Pancreas (tissue), 10 donors: ENCODE measurements at regions not wholly inside any gene's neighbourhood (a gene's known extent, or its start where the extent isn't known, plus 50 kb on each side); places are given as distances from the start of the nearest gene placed in this dataset.
"Not testable (repeated sequence)": the region's sequence is repeated elsewhere in the genome, so short reads cannot be mapped to it uniquely, and the experiment has no call there.

Source experiments
- ATAC-seq, 4 donors: fragments of 200-7000 bp; cut with Tn5 transposase; one replicate each; pipeline versions ENCODE4 v1.8.0 to v1.9.1; 2020; ENCODE audit warnings: mild to moderate bottlenecking in 4 of 4, moderate library complexity in 4 of 4
- DNase-seq, 6 donors: peaks; one replicate each; pipeline ENCODE4 v3.0.0-alpha.2; 2020
- FAIRE-seq: peaks from 2 replicates; lab custom pipeline; 2012; peaks lifted over from hg19 to GRCh38; lab: Jason Lieb, UNC
- H3K27ac ChIP-seq, 4 donors: fragments of 200-600 bp; sonication (generic); 1 replicate in 3 of 4; 2 replicates in 1 of 4; pipeline versions ENCODE4 v1.5.0 to v1.8.0; 2020
- H3K27me3 ChIP-seq, 4 donors: fragments of 200-600 bp; one replicate each; pipeline ENCODE4 v1.8.0; 2021
- H3K36me3 ChIP-seq, 3 donors: fragments of 200-600 bp; sonication (generic) in 1 of 3; one replicate each; pipeline versions ENCODE4 v1.5.0 to v1.8.0; 2020 to 2021
- H3K4me1 ChIP-seq, 3 donors: fragments of 200-600 bp; one replicate each; pipeline ENCODE4 v1.8.0; 2021
- H3K4me3 ChIP-seq, 4 donors: fragments of 200-600 bp; sonication (generic) in 2 of 4; one replicate each; pipeline versions ENCODE4 v1.5.0 to v1.8.0; 2020 to 2021
- H3K9me3 ChIP-seq, 4 donors: fragments of 200-600 bp; one replicate each; pipeline ENCODE4 v1.8.0; 2021
- WGBS, 2 donors: extraction: QIAGEN DNeasy Blood & Tissue Kit; methylation state at CpG; one replicate each; pipeline ENCODE4 v1.1.7; 2013; 5-methylcytosine and 5-hydroxymethylcytosine counted together
- intact Hi-C, 3 donors: fragments of 100-400 bp; cut with DNase I; formaldehyde crosslinking; loops; one replicate each; pipeline versions ENCODE4 v1.11.1 to v1.14.2; 2022
- TF ChIP-seq, protein P1 (sequence below), 4 donors: fragments of 200-600 bp; sonication (generic) in 3 of 4; IDR thresholded peaks; one replicate each; pipeline versions ENCODE4 v1.5.0 to v1.8.0; 2021; ENCODE audit warnings: antibody characterized with exemption in 4 of 4
- donor health status: healthy with polysubstance abuse.
- donor health status: DM: no; HTN: no; CAD: no; lungs with moderate emphysema.
- donor health status: DM: no; HTN: no; CAD: no.
- donor health status: control.
- donor health status: control.
- donor health status: Bipolar disorder and iron deficiency.
- donor health status: DM: yes; HTN: yes; CAD: no.
- donor health status: DM: no; HTN: no; CAD: no.
- donor health status: DM: no; HTN: no; CAD: no.
- donor health status: DM: yes; HTN: yes; CAD: no.

- H3K27me3 ChIP-seq, FAIRE-seq, H3K36me3 ChIP-seq, intact Hi-C loops, H3K9me3 ChIP-seq, H3K4me1 ChIP-seq: not testable (repeated sequence)
- H3K27ac ChIP-seq: peak overlapping the region in 3 of 4 donors; percentile 17 to 22 (median 20)
- ATAC-seq (peak; percentile 36 to 62 (median 48)), DNase-seq (peak; percentile 21 to 78 (median 55))
- 3 to 7% methylated on average over 33 to 48 of the region's 62 CpGs for WGBS, 2 donors
- H3K4me3 ChIP-seq: peak overlapping the region in 3 of 4 donors; percentile 18 to 39 (median 38)
These were observed 66.3 kb downstream of the FAM72C start for GRCh38 chr1:143905214-143906179.

DNA sequence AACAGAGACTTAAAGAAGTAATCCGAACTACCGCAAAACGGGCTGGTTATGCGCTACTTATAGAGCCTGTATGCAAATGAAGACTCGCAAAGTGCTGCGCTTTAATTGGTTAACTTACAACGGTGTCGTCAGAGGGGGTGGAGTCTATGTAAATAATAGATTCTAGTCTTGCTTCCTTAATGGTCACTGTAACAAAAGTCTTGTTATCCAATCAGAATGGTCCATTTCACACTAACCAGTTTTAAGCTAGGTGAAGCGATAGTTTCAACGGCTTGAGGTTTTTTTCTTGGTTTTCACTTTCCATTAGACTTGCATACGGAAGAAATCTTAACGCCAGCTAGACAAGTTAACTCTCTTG lies 67.2 kb downstream of the FAM72C start:
- peak; percentile 96 for FAIRE-seq
- H3K36me3 ChIP-seq, H3K9me3 ChIP-seq, DNase-seq, H3K4me1 ChIP-seq, intact Hi-C loops, H3K27me3 ChIP-seq: not testable (repeated sequence)
- Histone ChIP-seq H3K27ac (peak overlapping the region in 1 of 4 donors; percentile 58), H3K4me3 (peak overlapping the region in 3 of 4 donors; percentile 19 to 36 (median 32))
- ATAC-seq: peak; percentile 93 to 97 (median 96)
- 0 to 1% methylated on average over 7 to 8 of the region's 12 CpGs for WGBS, 2 donors

GRCh38 chr1:143903899-143904621 lies 67.7 kb downstream of the FAM72C start:
- peak overlapping the region in 1 of 4 donors; percentile 58 for H3K27ac ChIP-seq
- ATAC-seq: peak; percentile 52 to 69 (median 60)
- DNase-seq: peak; percentile 29 to 64 (median 47)
- H3K4me3 ChIP-seq: peak overlapping the region in 3 of 4 donors; percentile 19 to 36 (median 32)
- H3K9me3 ChIP-seq, FAIRE-seq, H3K27me3 ChIP-seq, H3K36me3 ChIP-seq, intact Hi-C loops, H3K4me1 ChIP-seq: not testable (repeated sequence)
- WGBS, 2 donors: 4 to 8% methylated on average over 39 of the region's 48 CpGs

DNA sequence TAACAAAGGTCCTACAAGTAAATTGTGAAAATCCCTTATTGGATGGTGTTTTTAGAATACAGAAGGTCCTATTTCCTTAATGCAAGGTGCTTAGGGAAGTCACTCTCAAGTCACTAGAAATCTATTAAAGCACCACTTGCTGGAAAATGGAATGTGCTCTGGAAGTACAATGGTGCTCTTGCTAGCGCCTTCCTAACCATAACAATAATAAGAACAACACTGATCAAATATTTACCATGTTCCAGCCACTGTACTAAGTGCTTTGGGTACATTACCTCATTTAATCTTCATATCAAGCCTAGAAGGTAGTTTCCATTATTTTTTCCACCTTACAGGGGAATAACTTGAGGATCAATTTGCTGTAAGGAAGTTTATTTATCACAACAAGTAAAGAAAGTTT lies 75.4 kb downstream of the FAM72C start:
- H3K36me3 ChIP-seq, intact Hi-C loops, ATAC-seq, FAIRE-seq, H3K4me3 ChIP-seq, H3K27ac ChIP-seq, H3K4me1 ChIP-seq, H3K27me3 ChIP-seq, H3K9me3 ChIP-seq, DNase-seq: not testable (repeated sequence)
- WGBS, 2 donors: no CpG with 5 or more reads among the region's 1 CpG

DNA sequence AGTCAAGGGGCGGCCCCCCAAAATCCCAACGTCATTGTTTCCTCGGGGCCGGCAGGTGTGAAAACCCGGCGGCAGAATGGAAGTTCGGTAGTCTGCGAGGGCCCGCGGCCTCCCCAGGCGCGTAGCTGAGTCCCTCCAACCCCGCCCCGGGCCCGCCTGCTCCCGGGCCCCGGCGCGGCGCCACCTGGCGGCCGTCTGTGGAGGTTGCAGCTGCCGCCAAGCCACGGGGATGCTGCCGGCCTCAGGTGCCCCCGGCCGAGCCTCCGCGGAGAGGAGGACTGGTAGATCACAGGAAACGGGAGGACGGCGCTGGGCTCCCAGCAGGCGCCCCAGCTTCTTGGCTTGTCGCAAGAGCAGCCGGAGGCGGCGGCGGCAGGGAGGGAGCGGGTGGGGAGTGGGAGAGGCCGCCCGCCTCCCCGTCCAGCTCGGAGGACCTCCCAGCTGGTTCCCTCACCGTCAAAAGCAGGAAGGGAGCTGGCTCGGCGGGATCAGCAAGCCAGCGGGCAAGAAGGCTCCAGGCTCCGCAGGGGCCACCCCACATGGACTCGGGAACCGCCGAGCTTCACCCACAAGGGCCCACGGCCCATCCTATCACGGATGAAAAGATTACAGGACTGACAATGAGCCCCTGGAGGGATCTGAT lies 86.7 kb downstream of the FAM72C start:
- H3K9me3 ChIP-seq, H3K4me1 ChIP-seq, H3K27me3 ChIP-seq, FAIRE-seq, H3K36me3 ChIP-seq, intact Hi-C loops, H3K27ac ChIP-seq: not testable (repeated sequence)
- DNase-seq: peak; percentile 52 to 84 (median 62)
- H3K4me3 ChIP-seq: peak overlapping the region in 1 of 4 donors; percentile 8
- peak; percentile 88 to 93 (median 92) for ATAC-seq
- WGBS, 2 donors: 0 to 3% methylated on average over 11 to 31 of the region's 53 CpGs
- TF ChIP-seq, protein P1, sequence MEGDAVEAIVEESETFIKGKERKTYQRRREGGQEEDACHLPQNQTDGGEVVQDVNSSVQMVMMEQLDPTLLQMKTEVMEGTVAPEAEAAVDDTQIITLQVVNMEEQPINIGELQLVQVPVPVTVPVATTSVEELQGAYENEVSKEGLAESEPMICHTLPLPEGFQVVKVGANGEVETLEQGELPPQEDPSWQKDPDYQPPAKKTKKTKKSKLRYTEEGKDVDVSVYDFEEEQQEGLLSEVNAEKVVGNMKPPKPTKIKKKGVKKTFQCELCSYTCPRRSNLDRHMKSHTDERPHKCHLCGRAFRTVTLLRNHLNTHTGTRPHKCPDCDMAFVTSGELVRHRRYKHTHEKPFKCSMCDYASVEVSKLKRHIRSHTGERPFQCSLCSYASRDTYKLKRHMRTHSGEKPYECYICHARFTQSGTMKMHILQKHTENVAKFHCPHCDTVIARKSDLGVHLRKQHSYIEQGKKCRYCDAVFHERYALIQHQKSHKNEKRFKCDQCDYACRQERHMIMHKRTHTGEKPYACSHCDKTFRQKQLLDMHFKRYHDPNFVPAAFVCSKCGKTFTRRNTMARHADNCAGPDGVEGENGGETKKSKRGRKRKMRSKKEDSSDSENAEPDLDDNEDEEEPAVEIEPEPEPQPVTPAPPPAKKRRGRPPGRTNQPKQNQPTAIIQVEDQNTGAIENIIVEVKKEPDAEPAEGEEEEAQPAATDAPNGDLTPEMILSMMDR (IDR thresholded peaks at IDR 0.05): peak in 1 of 4 donors; percentile 21

DNA sequence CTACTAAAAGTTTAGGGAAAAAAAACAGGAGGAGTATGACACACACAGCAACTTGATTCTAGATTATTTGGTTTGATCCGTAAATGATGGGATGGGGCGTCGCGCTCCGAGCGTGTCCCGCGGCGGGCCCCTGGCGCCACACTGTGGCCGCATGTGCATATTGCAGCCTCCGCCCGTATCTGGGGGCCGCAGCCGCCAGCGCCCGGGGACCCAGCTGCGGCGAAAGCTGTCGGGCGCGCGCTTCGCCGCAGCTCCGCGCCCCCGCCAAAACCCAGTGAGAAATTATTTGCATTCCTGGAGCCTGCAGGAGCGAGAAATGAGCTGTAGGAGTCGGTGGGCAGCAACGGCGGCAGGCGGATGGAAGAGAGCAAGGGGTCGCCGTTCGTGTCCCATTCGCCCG lies 87.3 kb downstream of the FAM72C start:
- WGBS, 2 donors: 0% methylated on average over 17 to 20 of the region's 38 CpGs
- H3K4me3 ChIP-seq: peak overlapping the region in 1 of 4 donors; percentile 8
- intact Hi-C loops, FAIRE-seq, H3K27me3 ChIP-seq, H3K9me3 ChIP-seq, H3K36me3 ChIP-seq, H3K4me1 ChIP-seq, H3K27ac ChIP-seq: not testable (repeated sequence)
- ATAC-seq (peak; percentile 84 to 90 (median 86)), DNase-seq (peak in 5 of 6 donors; percentile 7 to 64 (median 30))
- TF ChIP-seq, protein P1 (IDR thresholded peaks at IDR 0.05): peak in 3 of 4 donors; percentile 10 to 37 (median 20)

DNA sequence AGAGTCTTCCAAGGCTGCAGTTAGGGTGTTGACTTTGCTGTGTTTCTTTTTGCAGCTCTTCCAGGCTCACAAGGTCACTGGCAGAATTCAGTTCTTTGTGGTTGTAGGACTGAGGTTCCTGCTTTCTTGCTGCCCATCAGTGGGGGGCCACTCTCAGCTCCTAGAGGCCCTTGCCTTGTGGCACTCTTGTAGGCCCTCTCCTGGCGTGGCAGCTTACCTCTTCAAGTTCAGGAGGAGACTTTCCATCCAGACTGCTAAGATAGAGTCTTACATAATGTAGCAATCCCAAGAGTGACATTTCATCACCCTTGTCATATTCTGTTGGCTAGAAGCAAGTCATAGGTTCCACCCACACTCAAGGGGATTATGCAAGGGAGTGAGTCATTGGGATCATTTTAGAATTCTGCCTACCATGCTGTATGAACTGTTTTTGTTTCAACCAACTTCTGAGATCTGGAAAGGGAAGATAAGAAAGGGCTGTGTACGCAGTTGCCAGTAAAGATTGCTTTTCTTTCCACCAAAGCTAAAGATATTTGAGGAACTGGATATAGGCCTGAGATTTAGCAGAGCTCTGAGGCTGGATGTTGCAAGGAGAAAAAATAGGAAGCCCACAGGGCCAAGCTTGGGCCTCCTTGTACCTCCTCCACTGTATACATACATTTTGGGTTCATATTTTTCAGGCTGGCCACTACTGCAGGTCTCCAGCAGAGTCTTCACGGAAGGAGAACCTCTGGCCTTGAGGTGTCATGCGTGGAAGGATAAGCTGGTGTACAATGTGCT lies 91.8 kb downstream of the FAM72C start:
- H3K27ac ChIP-seq, H3K27me3 ChIP-seq, H3K9me3 ChIP-seq, DNase-seq, H3K4me1 ChIP-seq, H3K4me3 ChIP-seq, FAIRE-seq, H3K36me3 ChIP-seq, intact Hi-C loops: not testable (repeated sequence)
- peak; percentile 31 to 77 (median 38) for ATAC-seq
- 40 to 57% methylated on average over 1 to 2 of the region's 4 CpGs for WGBS, 2 donors

GRCh38 chr1:143875947-143876346 lies 95.8 kb downstream of the FAM72C start:
- H3K27ac ChIP-seq, H3K36me3 ChIP-seq, H3K27me3 ChIP-seq, H3K9me3 ChIP-seq, H3K4me3 ChIP-seq, FAIRE-seq, intact Hi-C loops, H3K4me1 ChIP-seq, DNase-seq: not testable (repeated sequence)
- WGBS, 2 donors: no CpG with 5 or more reads among the region's 5 CpGs
- ATAC-seq: peak in 1 of 4 donors; percentile 43

GRCh38 chr1:143874625-143875024 lies 97.2 kb downstream of the FAM72C start:
- 46 to 71% methylated on average over 1 to 2 of the region's 2 CpGs for WGBS, 2 donors
- H3K4me1 ChIP-seq, H3K36me3 ChIP-seq, H3K9me3 ChIP-seq, DNase-seq, H3K27ac ChIP-seq, ATAC-seq, intact Hi-C loops, H3K27me3 ChIP-seq, FAIRE-seq, H3K4me3 ChIP-seq: not testable (repeated sequence)
